CD14-positive monocyte (primary cell): ENCODE measurements at regions not wholly inside any gene's neighbourhood (a gene's known extent, or its start where the extent isn't known, plus 50 kb on each side); places are given as distances from the start of the nearest gene placed in this dataset.

Experiments used
- DNase-seq, 3 donors: peaks; one replicate each; pipeline ENCODE4 v3.0.0-alpha.2; 2011 to 2022
- H2AFZ ChIP-seq: 2 replicates; pipeline ENCODE4 v1.6.0; 2012; ENCODE audit warnings: mild to moderate bottlenecking, low read depth, low read length, inconsistent platforms; ENCODE audit not compliant: insufficient read depth, poor library complexity, severe bottlenecking
- H3K27ac ChIP-seq, 2 donors: 1 replicate in 1 of 2; 2 replicates in 1 of 2; pipeline ENCODE4 v1.5.1; 2012 to 2013; ENCODE audit warnings: low read length in 2 of 2, control low read depth in 1 of 2, inconsistent platforms in 1 of 2, low read depth in 1 of 2, mild to moderate bottlenecking in 1 of 2
- H3K27me3 ChIP-seq, 2 donors: one replicate each; pipeline versions ENCODE4 v1.6.0 to v1.6.1; 2011 to 2013; ENCODE audit warnings: low read length in 2 of 2; ENCODE audit not compliant: control insufficient read depth in 2 of 2, insufficient read depth in 2 of 2
- H3K36me3 ChIP-seq, 2 donors: replicated peaks in 1 of 2; 1 replicate in 1 of 2; 2 replicates in 1 of 2; pipeline versions ENCODE4 v1.5.1 to v1.6.1; 2012 to 2013; ENCODE audit warnings: low read length in 2 of 2, control low read depth in 1 of 2, inconsistent platforms in 1 of 2, mild to moderate bottlenecking in 1 of 2; ENCODE audit not compliant: insufficient read depth in 2 of 2, control insufficient read depth in 1 of 2
- H3K4me1 ChIP-seq, 2 donors: 1 replicate in 1 of 2; 2 replicates in 1 of 2; pipeline versions ENCODE4 v1.5.1 to v1.6.1; 2012 to 2013; ENCODE audit warnings: low read length in 2 of 2, control low read depth in 1 of 2, inconsistent platforms in 1 of 2, mild to moderate bottlenecking in 1 of 2, moderate library complexity in 1 of 2; ENCODE audit not compliant: insufficient read depth in 2 of 2, control insufficient read depth in 1 of 2
- H3K4me2 ChIP-seq: replicated peaks from 2 replicates; pipeline ENCODE3; 2012; ENCODE audit warnings: low read length, moderate library complexity, mild to moderate bottlenecking; ENCODE audit not compliant: poor library complexity, severe bottlenecking; ENCODE audit errors: extremely low read depth
- H3K4me3 ChIP-seq, 3 experiments: fragments of 200-600 bp in 1 of 3; sonication (generic) in 1 of 3; replicated peaks in 1 of 3; 1 replicate in 2 of 3; 2 replicates in 1 of 3; pipeline ENCODE4 v1.5.1; 2011 to 2013; ENCODE audit warnings: low read length in 3 of 3, mild to moderate bottlenecking in 3 of 3, control low read depth in 2 of 3, low read depth in 2 of 3, inconsistent platforms in 1 of 3, moderate library complexity in 1 of 3
- H3K79me2 ChIP-seq: 2 replicates; pipeline ENCODE4 v1.6.0; 2012; ENCODE audit warnings: mild to moderate bottlenecking, control low read depth, inconsistent platforms, low read length, moderate library complexity; ENCODE audit not compliant: insufficient read depth
- H3K9ac ChIP-seq: 2 replicates; pipeline ENCODE4 v1.6.0; 2017; ENCODE audit warnings: low read length, mild to moderate bottlenecking; ENCODE audit not compliant: insufficient read depth, poor library complexity, severe bottlenecking
- H3K9me3 ChIP-seq, 2 donors: replicated peaks in 1 of 2; 1 replicate in 1 of 2; 2 replicates in 1 of 2; pipeline versions ENCODE4 v1.5.1 to v1.6.1; 2012 to 2013; ENCODE audit warnings: low read length in 2 of 2, control low read depth in 1 of 2; ENCODE audit not compliant: control insufficient read depth in 1 of 2, insufficient read depth in 1 of 2
- H4K20me1 ChIP-seq: 2 replicates; pipeline ENCODE4 v1.6.0; 2012; ENCODE audit warnings: mild to moderate bottlenecking, low read length, control low read depth, moderate library complexity; ENCODE audit not compliant: insufficient read depth
- H3K27ac Mint-ChIP-seq, 7 donors: one replicate each; pipeline ENCODE4 v1.8.0; 2020; ENCODE audit warnings: mild to moderate bottlenecking in 7 of 7, mixed read lengths in 7 of 7, moderate library complexity in 6 of 7, inconsistent platforms in 2 of 7
- H3K27me3 Mint-ChIP-seq, 3 donors: one replicate each; pipeline ENCODE4 v1.8.0; 2021 to 2022; ENCODE audit warnings: low read depth in 3 of 3, mild to moderate bottlenecking in 3 of 3, mixed read lengths in 3 of 3, moderate library complexity in 3 of 3, inconsistent platforms in 1 of 3
- H3K36me3 Mint-ChIP-seq, 2 donors: one replicate each; pipeline ENCODE4 v1.8.0; 2020; ENCODE audit warnings: mixed read lengths in 2 of 2, inconsistent platforms in 1 of 2, mild to moderate bottlenecking in 1 of 2
- H3K4me1 Mint-ChIP-seq: one replicate; pipeline ENCODE4 v1.8.0; 2020; ENCODE audit warnings: mild to moderate bottlenecking, mixed read lengths
- H3K4me3 Mint-ChIP-seq, 2 donors: one replicate each; pipeline ENCODE4 v1.8.0; 2020; ENCODE audit warnings: mild to moderate bottlenecking in 2 of 2, mixed read lengths in 2 of 2, moderate library complexity in 1 of 2
- H3K9me3 Mint-ChIP-seq, 7 donors: one replicate each; pipeline ENCODE4 v1.8.0; 2020 to 2022; ENCODE audit warnings: mixed read lengths in 7 of 7, mild to moderate bottlenecking in 6 of 7, moderate library complexity in 6 of 7, inconsistent platforms in 2 of 7
- CTCF ChIP-seq: fragments of 200-600 bp; IDR thresholded peaks from one replicate; pipeline ENCODE4 v1.8.0; 2022; ENCODE audit warnings: antibody characterized with exemption, mild to moderate bottlenecking
- WGBS: methylation state at CpG from one replicate; pipeline ENCODE4 v1.1.5; 2013; ENCODE audit warnings: missing lambda C conversion rate; ENCODE audit not compliant: insufficient coverage; 5-methylcytosine and 5-hydroxymethylcytosine counted together
- intact Hi-C, 2 donors: fragments of 100-400 bp; cut with micrococcal nuclease; formaldehyde crosslinking; loops; one replicate each; pipeline versions ENCODE4 v1.15.0 to v1.15.1; 2023

- peaks cover 0 to 2% (median 2%) of the 10 kb centered on the region in 3 donors for H3K27me3 Mint-ChIP-seq
- no peak overlapping the region for H3K27ac ChIP-seq
- no peaks in the 10 kb centered on the region for H3K79me2 ChIP-seq
- no peak overlapping the region for H2AFZ ChIP-seq
- H3K9me3 ChIP-seq = peaks cover 1 to 12% of the 10 kb centered on the region in 2 donors
- H3K4me1 ChIP-seq = no peaks in the 10 kb centered on the region
- no peak overlapping the region for H3K4me2 ChIP-seq
- intact Hi-C loops = no loop called here
- peaks cover under 1 to 17% (median 7%) of the 10 kb centered on the region in 7 donors for H3K9me3 Mint-ChIP-seq
- no peaks in the 10 kb centered on the region for H3K27me3 ChIP-seq
- H3K27ac Mint-ChIP-seq = no peak overlapping the region
- H3K36me3 Mint-ChIP-seq = no peaks in the 10 kb centered on the region
- H4K20me1 ChIP-seq = no peaks in the 10 kb centered on the region
- WGBS = no CpG with 5 or more reads among the region's 4 CpGs
- H3K9ac ChIP-seq = no peak overlapping the region
- H3K4me3 ChIP-seq = no peak overlapping the region
- no peak for DNase-seq
- no peaks in the 10 kb centered on the region for H3K4me1 Mint-ChIP-seq
- no peak for TF ChIP-seq CTCF
- no peaks in the 10 kb centered on the region for H3K36me3 ChIP-seq
- no peak overlapping the region for H3K4me3 Mint-ChIP-seq
These were observed 151.2 kb downstream of the SPATA18 start for GRCh38 chr4:52202251-52202779.

GRCh38 chr4:52202931-52203330 lies 151.8 kb downstream of the SPATA18 start:
- Histone ChIP-seq H3K36me3 (no peaks in the 10 kb centered on the region), H3K4me3 (no peak overlapping the region), H2AFZ (no peak overlapping the region), H3K4me1 (no peaks in the 10 kb centered on the region), H3K9me3 (peaks cover 7 to 19% of the 10 kb centered on the region in 2 donors), H3K79me2 (no peaks in the 10 kb centered on the region), H3K9ac (no peak overlapping the region), H4K20me1 (no peaks in the 10 kb centered on the region), H3K27me3 (no peaks in the 10 kb centered on the region), H3K4me2 (no peak overlapping the region), H3K27ac (no peak overlapping the region)
- Mint-ChIP-seq H3K27ac (no peak overlapping the region), H3K9me3 (peaks cover 4 to 23% (median 7%) of the 10 kb centered on the region in 7 donors), H3K4me3 (no peak overlapping the region), H3K4me1 (no peaks in the 10 kb centered on the region), H3K27me3 (peaks cover 0 to 2% (median 0%) of the 10 kb centered on the region in 3 donors), H3K36me3 (no peaks in the 10 kb centered on the region)
- DNase-seq = no peak
- intact Hi-C loops = no loop called here
- WGBS = no CpG with 5 or more reads among the region's 1 CpG
- no peak for TF ChIP-seq CTCF
